Smooth muscle cell (in vitro differentiated cells): ENCODE measurements at regions not wholly inside any gene's neighbourhood (a gene's known extent, or its start where the extent isn't known, plus 50 kb on each side); places are given as distances from the start of the nearest gene placed in this dataset.

Experiments
- DNase-seq: peaks from one replicate; lab custom pipeline; 2025; ENCODE audit not compliant: unreplicated experiment; lab: John Stamatoyannopoulos, UW
- H2AFZ ChIP-seq: fragments of 200-600 bp; sonication (generic); 2 replicates; pipeline ENCODE4 v1.6.0; 2016; ENCODE audit warnings: antibody characterized with exemption, low read depth, mild to moderate bottlenecking
- H3F3A ChIP-seq: fragments of 200-600 bp; sonication (generic); 2 replicates; pipeline ENCODE4 v1.6.0; 2017; ENCODE audit warnings: antibody characterized with exemption, low read depth
- H3K27ac ChIP-seq: fragments of 200-600 bp; sonication (generic); 2 replicates; pipeline ENCODE4 v1.5.1; 2016; ENCODE audit warnings: low read depth, mild to moderate bottlenecking
- H3K27me3 ChIP-seq: fragments of 200-600 bp; sonication (generic); 2 replicates; pipeline ENCODE4 v1.6.1; 2016; ENCODE audit warnings: low read depth, mild to moderate bottlenecking
- H3K36me3 ChIP-seq: fragments of 200-600 bp; sonication (generic); 2 replicates; pipeline ENCODE4 v1.5.1; 2016; ENCODE audit warnings: low read depth
- H3K4me1 ChIP-seq: fragments of 200-600 bp; sonication (generic); 2 replicates; pipeline ENCODE4 v1.5.1; 2016; ENCODE audit warnings: low read depth
- H3K4me2 ChIP-seq: fragments of 200-600 bp; sonication (generic); 2 replicates; pipeline ENCODE4 v1.6.0; 2016; ENCODE audit warnings: mild to moderate bottlenecking
- H3K4me3 ChIP-seq: fragments of 200-600 bp; sonication (generic); 2 replicates; pipeline ENCODE4 v1.5.1; 2016; ENCODE audit warnings: mild to moderate bottlenecking
- H3K79me2 ChIP-seq: fragments of 200-600 bp; sonication (generic); 2 replicates; pipeline ENCODE4 v1.6.0; 2016; ENCODE audit warnings: low read depth, mild to moderate bottlenecking
- H3K9ac ChIP-seq: fragments of 200-600 bp; sonication (generic); 2 replicates; pipeline ENCODE4 v1.6.0; 2016; ENCODE audit warnings: low read depth
- H3K9me3 ChIP-seq: fragments of 200-600 bp; sonication (generic); replicated peaks from 2 replicates; pipeline ENCODE4 v1.5.1; 2016; ENCODE audit warnings: low read depth
- H4K20me1 ChIP-seq: fragments of 200-600 bp; sonication (generic); 2 replicates; pipeline ENCODE4 v1.6.0; 2016; ENCODE audit warnings: low read depth
- CTCF ChIP-seq: fragments of 200-600 bp; sonication (generic); IDR thresholded peaks from 2 replicates; pipeline ENCODE4 v1.5.1; 2017; ENCODE audit warnings: borderline replicate concordance, mild to moderate bottlenecking, antibody characterized with exemption; ENCODE audit not compliant: insufficient read depth, poor library complexity, severe bottlenecking
- WGBS: methylation state at CpG from one replicate; pipeline ENCODE4 v1.1.7; 2016; ENCODE audit warnings: low lambda C conversion rate; 5-methylcytosine and 5-hydroxymethylcytosine counted together

DNA sequence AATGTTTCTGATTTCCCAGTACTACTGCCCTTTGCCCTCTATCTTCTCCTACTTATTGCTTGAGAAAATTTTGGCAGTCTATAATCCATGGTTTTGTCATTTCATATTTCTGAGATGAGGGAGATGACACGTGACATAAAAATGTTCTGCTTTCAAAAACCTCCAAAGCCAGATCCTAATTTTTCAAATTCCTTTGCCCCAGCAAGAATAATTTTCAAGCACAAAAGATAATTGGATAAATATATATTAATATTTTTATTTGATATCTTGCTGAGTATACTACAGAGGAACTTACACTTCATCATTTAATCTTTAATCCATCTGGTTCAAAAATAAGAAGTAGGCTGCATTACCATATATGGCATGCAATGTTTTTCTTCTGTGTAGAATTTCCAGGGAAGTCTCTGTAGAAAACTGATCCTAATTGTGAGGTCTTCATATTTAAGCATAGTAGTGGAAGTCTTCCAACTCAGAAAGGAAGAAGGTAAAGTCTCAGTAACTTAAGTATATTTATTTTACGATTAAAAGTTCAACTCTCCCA lies 1738.8 kb downstream of the EFNA5 start:
- no peak overlapping the region for H2AFZ ChIP-seq
- H3K4me2 ChIP-seq: no peak overlapping the region
- H3K27me3 ChIP-seq: no peaks in the 10 kb centered on the region
- DNase-seq: no peak
- 81% methylated on average over 2 of the region's 2 CpGs for WGBS
- H3K4me1 ChIP-seq: no peaks in the 10 kb centered on the region
- no peak overlapping the region for H3K9ac ChIP-seq
- H3K27ac ChIP-seq: no peak overlapping the region
- no peaks in the 10 kb centered on the region for H3F3A ChIP-seq
- H3K9me3 ChIP-seq: no peaks in the 10 kb centered on the region
- no peaks in the 10 kb centered on the region for H3K79me2 ChIP-seq
- no peak overlapping the region for H3K4me3 ChIP-seq
- H4K20me1 ChIP-seq: no peaks in the 10 kb centered on the region
- TF ChIP-seq CTCF: no peak
- H3K36me3 ChIP-seq: no peaks in the 10 kb centered on the region

GRCh38 chr5:105929858-105930257 lies 1740.9 kb downstream of the EFNA5 start:
- DNase-seq: no peak
- Histone ChIP-seq H3K9ac (no peak overlapping the region), H3F3A (no peaks in the 10 kb centered on the region), H3K4me2 (no peak overlapping the region), H3K4me1 (no peaks in the 10 kb centered on the region), H3K27ac (no peak overlapping the region), H4K20me1 (no peaks in the 10 kb centered on the region), H3K4me3 (no peak overlapping the region), H3K9me3 (no peaks in the 10 kb centered on the region), H3K79me2 (no peaks in the 10 kb centered on the region), H3K36me3 (no peaks in the 10 kb centered on the region), H3K27me3 (no peaks in the 10 kb centered on the region), H2AFZ (no peak overlapping the region)
- WGBS: 83% methylated on average over 1 of the region's 1 CpG
- no peak for TF ChIP-seq CTCF

- H3K36me3 ChIP-seq: no peaks in the 10 kb centered on the region
- no peaks in the 10 kb centered on the region for H3K9me3 ChIP-seq
- H3K4me3 ChIP-seq: no peak overlapping the region
- H3F3A ChIP-seq: no peaks in the 10 kb centered on the region
- no peak overlapping the region for H3K27ac ChIP-seq
- H4K20me1 ChIP-seq: no peaks in the 10 kb centered on the region
- no peaks in the 10 kb centered on the region for H3K79me2 ChIP-seq
- H2AFZ ChIP-seq: no peak overlapping the region
- no peak for DNase-seq
- 74% methylated on average over 2 of the region's 2 CpGs for WGBS
- no peak for TF ChIP-seq CTCF
- H3K27me3 ChIP-seq: no peaks in the 10 kb centered on the region
- no peaks in the 10 kb centered on the region for H3K4me1 ChIP-seq
- H3K4me2 ChIP-seq: no peak overlapping the region
- no peak overlapping the region for H3K9ac ChIP-seq
These were observed 1746.4 kb downstream of the EFNA5 start for GRCh38 chr5:105924366-105924765.

GRCh38 chr5:105922574-105922973 lies 1748.2 kb downstream of the EFNA5 start:
- H3K79me2 ChIP-seq: no peaks in the 10 kb centered on the region
- no peak overlapping the region for H3K4me2 ChIP-seq
- H4K20me1 ChIP-seq: no peaks in the 10 kb centered on the region
- no peak overlapping the region for H3K27ac ChIP-seq
- H3F3A ChIP-seq: no peaks in the 10 kb centered on the region
- no peak overlapping the region for H3K9ac ChIP-seq
- H3K4me3 ChIP-seq: no peak overlapping the region
- no peaks in the 10 kb centered on the region for H3K9me3 ChIP-seq
- no peak overlapping the region for H2AFZ ChIP-seq
- no peaks in the 10 kb centered on the region for H3K27me3 ChIP-seq
- 92% methylated on average over 1 of the region's 1 CpG for WGBS
- no peak for DNase-seq
- no peak for TF ChIP-seq CTCF
- no peaks in the 10 kb centered on the region for H3K4me1 ChIP-seq
- H3K36me3 ChIP-seq: no peaks in the 10 kb centered on the region
